ENCODE measurements at regions not wholly inside any gene's neighbourhood (a gene's known extent, or its start where the extent isn't known, plus 50 kb on each side); places are given as distances from the start of the nearest gene placed in this dataset.

- H3K4me1 ChIP-seq (ENCODE audit: control insufficient read depth, insufficient read depth, low read length), result peaks cover 20% of the 10 kb centered on the region
- H3K9ac ChIP-seq (ENCODE audit: low read length), result no peak overlapping the region
- H3K36me3 ChIP-seq (ENCODE audit: control insufficient read depth, insufficient read depth, low read length), result no peaks in the 10 kb centered on the region
- 0 out of 2 replicates have a peak, but pooled peaks cover 4% of the 10 kb centered on the region for H3K27me3 ChIP-seq (ENCODE audit: control insufficient read depth, insufficient read depth, low read length)
- no peak overlapping the region for H3K27ac ChIP-seq (ENCODE audit: low read depth, low read length)
- H3K9me3 ChIP-seq (ENCODE audit: control insufficient read depth, insufficient read depth, low read depth, low read length), result no peaks in the 10 kb centered on the region
- no peak overlapping the region for H3K4me3 ChIP-seq (ENCODE audit: low read depth, low read length)
Observed at GRCh38 chr4:23373261-23373660, 516.6 kb downstream of the PPARGC1A start.

DNA sequence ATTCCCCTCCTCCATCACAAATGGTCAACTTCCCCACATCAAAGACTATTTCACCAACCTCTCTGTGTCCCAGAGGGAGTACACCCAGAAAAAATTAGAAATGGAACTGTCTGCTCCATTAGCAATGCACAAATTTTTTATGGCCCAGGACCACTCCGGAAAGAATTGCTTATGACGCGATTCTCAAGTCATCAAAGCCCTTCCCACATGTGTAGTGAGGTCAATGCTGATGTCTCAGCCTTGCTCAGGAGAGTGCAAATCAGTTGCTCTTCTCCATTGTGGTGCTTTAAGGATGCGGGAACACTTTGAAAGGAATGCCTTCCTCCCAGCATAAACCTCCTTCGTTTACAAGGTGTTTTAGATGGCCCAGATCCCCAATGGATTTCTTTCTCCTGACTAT is 518.3 kb downstream of the PPARGC1A start:
- Histone ChIP-seq H3K27ac (ENCODE audit: low read depth, low read length) (no peak overlapping the region), H3K27me3 (ENCODE audit: control insufficient read depth, insufficient read depth, low read length) (0 out of 2 replicates have a peak, but pooled peaks cover 4% of the 10 kb centered on the region), H3K4me1 (ENCODE audit: control insufficient read depth, insufficient read depth, low read length) (peaks cover 20% of the 10 kb centered on the region), H3K9me3 (ENCODE audit: control insufficient read depth, insufficient read depth, low read depth, low read length) (no peaks in the 10 kb centered on the region), H3K9ac (ENCODE audit: low read length) (no peak overlapping the region), H3K4me3 (ENCODE audit: low read depth, low read length) (no peak overlapping the region), H3K36me3 (ENCODE audit: control insufficient read depth, insufficient read depth, low read length) (no peaks in the 10 kb centered on the region)

DNA sequence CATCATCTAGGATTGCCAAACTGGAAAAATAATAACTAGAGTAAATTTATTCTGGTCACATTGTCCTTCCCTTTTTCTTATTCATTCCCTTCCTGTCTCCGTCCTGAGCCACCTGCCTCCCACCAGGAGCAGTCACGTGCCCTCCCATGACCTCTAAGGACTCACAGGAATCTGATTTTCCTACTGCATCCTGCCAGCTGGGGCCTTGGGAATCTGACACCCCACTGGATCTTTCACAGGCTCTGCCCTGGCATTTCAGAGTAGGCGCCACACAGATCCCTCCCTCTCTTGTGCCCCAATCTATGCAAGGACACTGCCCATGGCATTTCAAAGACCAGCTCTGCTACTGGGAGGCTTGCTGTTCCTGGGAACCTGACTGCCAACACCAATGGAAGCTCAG is 520.5 kb downstream of the PPARGC1A start:
- peaks cover 18% of the 10 kb centered on the region for H3K4me1 ChIP-seq (ENCODE audit: control insufficient read depth, insufficient read depth, low read length)

DNA sequence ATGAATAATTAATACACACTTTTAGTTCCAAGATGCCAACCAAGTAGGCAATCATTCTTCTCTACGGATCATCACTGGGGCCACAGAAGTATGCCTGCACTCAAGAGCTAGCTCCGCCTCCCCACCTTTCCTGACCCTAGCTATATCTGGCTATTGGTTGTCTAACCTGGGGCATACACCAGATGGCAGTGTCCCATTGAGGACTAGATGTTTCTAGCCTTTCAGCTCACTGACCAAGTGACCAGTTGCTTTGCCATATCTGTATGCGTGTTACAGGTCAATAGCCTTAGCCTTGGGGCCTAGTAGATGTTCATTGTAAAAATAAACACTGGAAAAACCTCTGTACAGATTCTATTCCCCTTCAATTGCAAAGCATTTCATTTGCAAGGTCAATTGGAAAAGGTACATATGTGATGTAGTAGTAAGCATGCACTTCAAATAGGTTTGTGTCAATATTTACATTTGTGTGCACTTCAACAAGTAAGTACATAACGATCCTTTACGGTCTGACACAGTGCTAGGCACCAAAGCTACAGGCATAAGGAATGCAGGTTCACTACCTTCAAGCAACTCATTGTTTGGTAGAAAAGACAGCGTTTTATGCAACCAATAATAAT is 521.7 kb downstream of the PPARGC1A start:
- Histone ChIP-seq H3K4me1 (ENCODE audit: control insufficient read depth, insufficient read depth, low read length) (peaks cover 9% of the 10 kb centered on the region), H3K4me3 (ENCODE audit: low read depth, low read length) (no peak overlapping the region), H3K9ac (ENCODE audit: low read length) (no peak overlapping the region)

More for the DNA sequence above, 520.5 kb downstream of the PPARGC1A start:
- Histone ChIP-seq H3K27ac (ENCODE audit: low read depth, low read length) (no peak overlapping the region), H3K9ac (ENCODE audit: low read length) (no peak overlapping the region), H3K9me3 (ENCODE audit: control insufficient read depth, insufficient read depth, low read depth, low read length) (no peaks in the 10 kb centered on the region), H3K4me3 (ENCODE audit: low read depth, low read length) (no peak overlapping the region), H3K36me3 (ENCODE audit: control insufficient read depth, insufficient read depth, low read length) (no peaks in the 10 kb centered on the region), H3K27me3 (ENCODE audit: control insufficient read depth, insufficient read depth, low read length) (0 out of 2 replicates have a peak, but pooled peaks cover 4% of the 10 kb centered on the region)

DNA sequence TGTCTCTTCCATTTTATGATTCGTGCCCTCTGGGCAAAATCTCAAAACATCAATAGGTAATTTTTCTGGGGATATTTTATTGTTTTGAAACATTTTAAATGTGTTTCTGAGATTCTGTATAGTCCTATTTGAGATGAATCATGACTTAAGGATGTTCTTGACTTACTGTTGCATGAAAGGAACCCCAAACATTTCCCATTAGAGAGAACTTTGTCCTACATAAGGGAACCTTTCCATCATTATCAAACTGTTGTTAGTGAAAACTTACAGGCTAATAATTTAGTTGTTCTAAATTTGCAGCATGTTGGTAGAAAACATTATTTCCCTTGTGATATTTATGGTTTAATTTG is 523.3 kb downstream of the PPARGC1A start:
- no peak overlapping the region for H3K27ac ChIP-seq (ENCODE audit: low read depth, low read length)
- H3K9me3 ChIP-seq (ENCODE audit: control insufficient read depth, insufficient read depth, low read depth, low read length), result no peaks in the 10 kb centered on the region
- no peak overlapping the region for H3K9ac ChIP-seq (ENCODE audit: low read length)
- 0 out of 2 replicates have a peak, but pooled peaks cover 4% of the 10 kb centered on the region for H3K27me3 ChIP-seq (ENCODE audit: control insufficient read depth, insufficient read depth, low read length)
- no peak overlapping the region for H3K4me3 ChIP-seq (ENCODE audit: low read depth, low read length)
- peaks cover 6% of the 10 kb centered on the region for H3K4me1 ChIP-seq (ENCODE audit: control insufficient read depth, insufficient read depth, low read length)
- no peaks in the 10 kb centered on the region for H3K36me3 ChIP-seq (ENCODE audit: control insufficient read depth, insufficient read depth, low read length)

More for the DNA sequence above, 521.7 kb downstream of the PPARGC1A start:
- Histone ChIP-seq H3K27ac (ENCODE audit: low read depth, low read length) (no peak overlapping the region), H3K27me3 (ENCODE audit: control insufficient read depth, insufficient read depth, low read length) (0 out of 2 replicates have a peak, but pooled peaks cover 4% of the 10 kb centered on the region), H3K36me3 (ENCODE audit: control insufficient read depth, insufficient read depth, low read length) (no peaks in the 10 kb centered on the region), H3K9me3 (ENCODE audit: control insufficient read depth, insufficient read depth, low read depth, low read length) (no peaks in the 10 kb centered on the region)

DNA sequence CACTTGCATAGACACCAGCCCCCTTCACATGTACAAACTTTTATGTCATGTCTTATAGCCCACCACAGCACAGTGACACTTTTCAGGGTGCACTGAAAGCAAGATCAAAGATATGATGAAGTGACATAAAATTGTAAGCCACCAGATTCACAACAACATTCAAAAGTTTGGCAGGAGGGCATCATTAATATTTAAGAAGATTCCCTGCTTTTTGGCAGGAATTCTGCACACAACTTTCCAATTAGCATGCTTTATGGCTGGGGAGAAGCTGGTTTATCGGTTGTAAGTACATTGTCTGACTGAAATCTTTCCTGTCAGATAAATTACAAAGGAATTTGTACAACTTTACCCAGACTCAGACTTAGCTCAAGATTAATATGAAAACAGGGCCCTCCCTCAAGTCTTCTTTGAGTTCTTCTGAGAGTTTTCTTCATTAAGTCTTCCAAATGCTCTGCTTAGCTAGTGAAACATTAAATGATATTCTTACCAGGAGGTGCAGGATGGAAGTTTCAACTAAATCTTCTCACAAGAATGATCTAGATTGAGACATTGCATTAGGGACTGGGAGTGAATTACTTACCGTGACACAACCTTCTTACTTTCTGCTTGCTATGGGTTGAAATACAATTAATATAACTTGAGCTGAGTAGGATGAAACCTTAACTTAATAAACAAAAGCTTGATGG is 523.8 kb downstream of the PPARGC1A start:
- Histone ChIP-seq H3K9me3 (ENCODE audit: control insufficient read depth, insufficient read depth, low read depth, low read length) (no peaks in the 10 kb centered on the region), H3K4me1 (ENCODE audit: control insufficient read depth, insufficient read depth, low read length) (peaks cover 3% of the 10 kb centered on the region; the same call in 1 of the 2 replicates)

DNA sequence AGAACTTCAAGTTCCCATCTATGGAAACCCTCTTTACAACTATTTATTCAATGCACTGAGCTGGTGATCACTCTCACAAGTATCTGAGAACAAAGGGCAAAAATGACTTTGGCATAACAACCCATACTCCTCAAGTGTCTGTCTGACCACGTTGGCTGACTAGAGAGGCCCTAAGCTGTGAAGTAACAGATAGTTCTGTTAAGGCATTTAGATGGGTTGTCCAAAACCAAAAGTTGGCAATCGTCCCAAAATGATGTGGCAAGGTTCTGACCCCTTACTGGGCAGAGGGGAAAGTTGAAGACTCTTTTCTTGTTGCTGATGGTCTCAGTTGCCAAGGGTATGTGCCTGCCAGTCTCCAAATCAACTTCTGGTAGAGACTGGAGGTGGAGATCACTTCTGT is 524.8 kb downstream of the PPARGC1A start:
- H3K27me3 ChIP-seq (ENCODE audit: control insufficient read depth, insufficient read depth, low read length), result no peaks in the 10 kb centered on the region
- H3K9me3 ChIP-seq (ENCODE audit: control insufficient read depth, insufficient read depth, low read depth, low read length), result no peaks in the 10 kb centered on the region
- H3K4me1 ChIP-seq (ENCODE audit: control insufficient read depth, insufficient read depth, low read length), result peaks cover 3% of the 10 kb centered on the region; the same call in 1 of the 2 replicates
- H3K36me3 ChIP-seq (ENCODE audit: control insufficient read depth, insufficient read depth, low read length), result no peaks in the 10 kb centered on the region
- H3K4me3 ChIP-seq (ENCODE audit: low read depth, low read length), result no peak overlapping the region
- H3K9ac ChIP-seq (ENCODE audit: low read length), result no peak overlapping the region
- no peak overlapping the region for H3K27ac ChIP-seq (ENCODE audit: low read depth, low read length)

More for the DNA sequence above, 523.8 kb downstream of the PPARGC1A start:
- Histone ChIP-seq H3K9ac (ENCODE audit: low read length) (no peak overlapping the region), H3K4me3 (ENCODE audit: low read depth, low read length) (no peak overlapping the region), H3K36me3 (ENCODE audit: control insufficient read depth, insufficient read depth, low read length) (no peaks in the 10 kb centered on the region), H3K27ac (ENCODE audit: low read depth, low read length) (no peak overlapping the region), H3K27me3 (ENCODE audit: control insufficient read depth, insufficient read depth, low read length) (0 out of 2 replicates have a peak, but pooled peaks cover 4% of the 10 kb centered on the region)

DNA sequence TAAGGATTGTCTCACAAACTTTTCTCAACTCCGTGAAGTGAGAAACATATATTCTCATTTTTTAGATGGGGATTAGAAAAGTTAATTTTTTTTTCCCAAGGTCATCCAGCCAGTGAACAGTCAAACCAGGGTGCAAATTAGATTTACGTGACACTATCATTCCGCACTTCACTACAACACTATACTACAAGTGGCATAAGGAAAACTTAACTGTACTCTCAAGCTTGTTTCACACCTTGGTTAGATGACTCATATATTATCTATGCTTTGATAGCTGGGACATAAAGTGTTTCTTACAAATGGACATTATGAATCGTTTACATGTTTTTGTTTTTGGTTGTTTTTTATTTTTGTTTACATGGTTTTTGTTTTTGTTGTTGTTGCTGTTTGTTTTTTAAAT is 525.7 kb downstream of the PPARGC1A start:
- Histone ChIP-seq H3K27me3 (ENCODE audit: control insufficient read depth, insufficient read depth, low read length) (no peaks in the 10 kb centered on the region), H3K36me3 (ENCODE audit: control insufficient read depth, insufficient read depth, low read length) (no peaks in the 10 kb centered on the region), H3K27ac (ENCODE audit: low read depth, low read length) (no peak overlapping the region), H3K9me3 (ENCODE audit: control insufficient read depth, insufficient read depth, low read depth, low read length) (no peaks in the 10 kb centered on the region), H3K9ac (ENCODE audit: low read length) (no peak overlapping the region), H3K4me1 (ENCODE audit: control insufficient read depth, insufficient read depth, low read length) (no peaks in the 10 kb centered on the region), H3K4me3 (ENCODE audit: low read depth, low read length) (no peak overlapping the region)

GRCh38 chr4:23361453-23361852 is 528.4 kb downstream of the PPARGC1A start:
- Histone ChIP-seq H3K9me3 (ENCODE audit: control insufficient read depth, insufficient read depth, low read depth, low read length) (peaks cover 2% of the 10 kb centered on the region; the same call in 1 of the 2 replicates), H3K36me3 (ENCODE audit: control insufficient read depth, insufficient read depth, low read length) (no peaks in the 10 kb centered on the region), H3K27ac (ENCODE audit: low read depth, low read length) (no peak overlapping the region), H3K4me3 (ENCODE audit: low read depth, low read length) (no peak overlapping the region), H3K9ac (ENCODE audit: low read length) (no peak overlapping the region), H3K4me1 (ENCODE audit: control insufficient read depth, insufficient read depth, low read length) (no peaks in the 10 kb centered on the region), H3K27me3 (ENCODE audit: control insufficient read depth, insufficient read depth, low read length) (no peaks in the 10 kb centered on the region)

DNA sequence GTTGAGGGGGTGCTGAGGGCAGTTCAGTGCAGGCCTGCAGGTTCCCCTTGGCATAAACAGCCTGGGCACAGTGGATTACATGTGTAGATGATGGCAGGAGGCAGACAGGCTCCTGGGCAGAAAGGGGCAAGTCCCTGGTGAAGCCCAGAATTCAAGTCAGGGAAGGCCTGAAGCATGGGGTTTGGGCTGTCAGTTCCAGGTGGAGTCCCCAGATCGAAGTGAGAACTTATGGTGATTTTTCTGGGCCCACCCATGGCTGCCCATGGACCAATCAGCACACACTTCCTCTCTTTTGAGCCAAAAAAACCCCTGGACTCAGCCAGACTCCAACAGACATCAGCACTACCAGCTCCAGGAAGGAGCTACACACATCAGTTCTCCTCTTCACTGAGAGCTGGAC is 529.1 kb downstream of the PPARGC1A start:
- no peaks in the 10 kb centered on the region for H3K27me3 ChIP-seq (ENCODE audit: control insufficient read depth, insufficient read depth, low read length)
- no peaks in the 10 kb centered on the region for H3K36me3 ChIP-seq (ENCODE audit: control insufficient read depth, insufficient read depth, low read length)
- H3K4me1 ChIP-seq (ENCODE audit: control insufficient read depth, insufficient read depth, low read length), result no peaks in the 10 kb centered on the region
- no peak overlapping the region for H3K27ac ChIP-seq (ENCODE audit: low read depth, low read length)
- no peak overlapping the region for H3K9ac ChIP-seq (ENCODE audit: low read length)
- H3K9me3 ChIP-seq (ENCODE audit: control insufficient read depth, insufficient read depth, low read depth, low read length), result peaks cover 2% of the 10 kb centered on the region; the same call in 1 of the 2 replicates
- no peak overlapping the region for H3K4me3 ChIP-seq (ENCODE audit: low read depth, low read length)

DNA sequence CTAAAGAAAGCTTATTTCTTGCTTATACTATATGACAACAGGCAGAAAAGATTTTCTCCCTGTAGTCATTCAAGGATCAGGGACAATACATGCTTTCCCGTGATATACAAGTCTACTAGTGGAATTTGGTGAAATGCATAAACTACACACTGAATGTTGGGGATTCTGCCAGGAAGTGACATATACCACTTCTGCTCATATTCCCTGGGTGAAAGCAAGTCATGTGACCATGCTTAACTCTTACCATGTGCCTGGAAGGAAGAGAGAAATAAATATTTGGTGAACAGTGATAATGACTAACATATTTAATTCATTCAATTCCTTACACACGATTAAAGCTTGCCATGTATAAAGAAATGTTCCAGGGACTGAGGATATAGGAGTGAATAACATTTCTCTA is 534.6 kb downstream of the PPARGC1A start:
- no peaks in the 10 kb centered on the region for H3K36me3 ChIP-seq (ENCODE audit: control insufficient read depth, insufficient read depth, low read length)
- no peaks in the 10 kb centered on the region for H3K27me3 ChIP-seq (ENCODE audit: control insufficient read depth, insufficient read depth, low read length)
- peaks cover 2% of the 10 kb centered on the region; the same call in 1 of the 2 replicates for H3K9me3 ChIP-seq (ENCODE audit: control insufficient read depth, insufficient read depth, low read depth, low read length)
- H3K27ac ChIP-seq (ENCODE audit: low read depth, low read length), result no peak overlapping the region
- no peak overlapping the region for H3K4me3 ChIP-seq (ENCODE audit: low read depth, low read length)
- H3K9ac ChIP-seq (ENCODE audit: low read length), result no peak overlapping the region
- H3K4me1 ChIP-seq (ENCODE audit: control insufficient read depth, insufficient read depth, low read length), result no peaks in the 10 kb centered on the region; the same call in 1 of the 2 replicates
